ENCODE measurements at regions not wholly inside any gene's neighbourhood (a gene's known extent, or its start where the extent isn't known, plus 50 kb on each side); places are given as distances from the start of the nearest gene placed in this dataset.
A peak's percentile ranks its signal among the peaks of the same experiment; 100 is the strongest.

- no peak for DNase-seq
Observed at GRCh38 chr5:74953937-74954720, 87.9 kb upstream of the FAM169A start.

DNA sequence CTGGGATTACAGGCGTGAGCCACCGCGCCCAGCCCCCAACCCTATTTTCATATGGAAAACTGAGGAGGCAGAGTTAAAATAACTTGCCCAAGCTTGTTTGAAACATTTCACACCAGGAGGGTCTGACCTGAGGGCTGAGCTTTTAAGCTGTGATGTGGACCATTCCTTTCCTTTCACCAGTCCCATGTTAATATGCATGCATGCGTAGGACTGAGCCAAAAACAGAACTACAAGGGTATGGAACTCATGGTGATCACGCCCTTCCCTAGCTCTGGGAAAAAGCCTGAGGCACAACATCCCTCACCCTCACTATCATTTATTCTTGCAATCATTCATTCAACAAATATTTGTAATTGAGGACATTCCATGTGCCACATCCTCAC lies 87.4 kb upstream of the FAM169A start:
- no peak for DNase-seq

GRCh38 chr5:74952406-74952805 lies 86.2 kb upstream of the FAM169A start:
- no peak for DNase-seq

DNA sequence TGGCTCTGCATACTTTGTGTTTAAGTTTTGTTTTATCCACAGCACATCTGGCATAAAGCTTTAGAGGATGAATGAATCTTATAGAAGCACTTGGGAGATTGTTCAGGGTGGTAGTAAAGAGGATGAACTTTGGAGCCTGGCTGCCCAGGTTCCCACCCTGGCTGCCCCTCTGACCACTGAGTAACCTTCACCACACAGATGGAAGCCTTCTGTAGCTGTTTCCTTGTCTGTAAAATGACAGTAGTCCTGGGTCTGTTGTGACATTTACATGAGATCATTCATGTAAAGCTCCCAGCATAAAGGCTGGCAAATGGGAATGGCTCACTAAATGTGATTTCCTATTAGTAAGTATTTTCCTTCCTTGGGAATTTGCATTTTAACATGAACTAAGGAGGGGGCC lies 85.7 kb upstream of the FAM169A start:
- no peak for DNase-seq

GRCh38 chr5:74950836-74951515 lies 84.8 kb upstream of the FAM169A start:
- DNase-seq, result no peak

GRCh38 chr5:74949976-74950375 lies 83.8 kb upstream of the FAM169A start:
- DNase-seq, result no peak

DNA sequence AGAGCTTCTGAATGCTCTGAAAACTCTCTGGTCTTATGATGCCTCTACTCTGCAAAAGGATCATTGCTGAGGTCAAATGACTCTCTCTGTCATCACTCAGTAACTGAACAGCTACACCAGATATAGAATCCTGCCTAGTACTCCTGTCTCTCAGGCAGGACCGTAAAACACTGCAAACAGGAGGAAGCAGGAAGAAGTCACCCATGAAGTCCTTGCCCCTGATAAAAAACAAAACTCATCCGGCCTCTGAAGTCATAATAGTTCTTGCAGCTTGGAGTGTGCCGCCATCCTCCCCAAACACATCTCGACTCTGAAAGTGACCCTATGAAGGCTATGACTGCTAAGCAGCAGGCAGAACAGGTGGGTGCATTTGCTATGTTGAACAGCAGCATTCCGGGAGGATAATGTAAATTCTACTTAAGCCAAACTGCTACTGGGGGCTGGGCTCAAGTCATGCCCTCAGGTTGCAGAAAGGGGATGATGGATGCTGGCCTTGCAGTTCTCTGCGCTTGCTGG lies 81.9 kb upstream of the FAM169A start:
- DNase-seq, result no peak

DNA sequence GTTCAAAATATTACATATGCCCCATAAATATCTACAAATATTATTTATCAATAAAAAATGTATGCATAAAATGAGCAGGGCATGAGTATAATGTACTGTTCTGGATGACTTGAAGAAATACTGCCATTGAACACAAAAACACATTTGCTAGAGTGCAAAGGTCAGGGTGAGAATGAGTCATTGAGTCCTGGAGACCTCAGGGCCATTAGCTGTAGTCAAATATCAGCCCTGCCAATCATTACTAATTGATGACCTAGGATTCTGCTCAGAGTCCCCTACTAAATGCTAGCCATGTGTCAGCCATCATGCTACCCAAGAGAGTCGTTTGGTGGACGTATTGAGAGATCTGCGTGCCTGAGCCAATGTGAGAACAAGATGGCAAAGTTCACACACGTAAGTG lies 80.3 kb upstream of the FAM169A start:
- DNase-seq, result no peak

- no peak for DNase-seq
Observed at GRCh38 chr5:74945561-74946165, 79.5 kb upstream of the FAM169A start.

DNA sequence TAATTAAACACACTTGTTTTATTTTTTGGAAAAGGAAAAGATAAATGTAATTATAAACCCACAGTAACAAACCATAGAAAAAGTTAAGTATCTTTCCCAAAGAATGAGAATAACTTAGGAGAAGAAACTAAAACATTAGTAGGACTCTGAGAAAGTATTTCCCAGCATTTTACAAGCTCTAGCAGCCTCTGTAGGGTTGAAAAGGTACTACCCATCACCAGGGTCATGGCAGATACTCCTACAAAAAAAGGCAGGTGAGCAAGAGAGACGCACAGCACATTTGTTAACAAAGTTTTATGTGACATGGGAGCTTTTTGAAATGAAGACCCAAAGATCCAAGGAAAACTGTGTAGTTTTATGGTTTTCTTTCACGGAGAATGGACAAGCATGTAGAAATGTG lies 77.7 kb upstream of the FAM169A start:
- peak in 1 of 2 experiments; percentile 12 for DNase-seq

DNA sequence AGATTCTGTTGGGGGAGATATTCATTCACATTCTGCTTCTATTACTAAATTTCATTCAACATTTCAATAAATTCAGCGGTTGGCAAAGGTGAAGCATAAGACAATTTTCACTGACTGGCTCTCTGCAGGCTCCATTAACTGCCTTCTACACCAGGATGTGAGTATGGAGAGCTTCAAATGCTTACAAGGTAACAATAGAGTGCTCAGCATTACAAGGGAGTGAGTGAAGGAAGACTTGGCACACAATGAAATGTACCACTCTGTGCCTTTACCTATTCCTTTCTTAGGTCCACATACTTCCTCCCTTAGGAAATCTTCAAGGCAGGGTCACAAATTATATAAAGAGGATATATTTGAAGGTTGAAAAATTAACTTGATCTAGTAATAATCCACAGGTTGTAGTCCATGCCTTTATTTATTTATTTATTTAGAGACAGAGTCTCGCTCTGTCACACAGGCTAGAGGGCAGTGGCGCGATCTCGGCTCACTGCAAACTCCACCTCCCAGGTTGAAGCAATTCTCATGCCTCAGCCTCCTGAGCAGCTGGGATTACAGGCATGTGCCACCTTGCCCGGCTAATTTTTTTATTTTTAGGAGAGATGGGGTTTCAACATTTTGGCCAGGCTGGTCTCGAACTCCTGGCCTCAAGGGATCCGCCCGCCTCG lies 76.6 kb upstream of the FAM169A start:
- no peak for DNase-seq

DNA sequence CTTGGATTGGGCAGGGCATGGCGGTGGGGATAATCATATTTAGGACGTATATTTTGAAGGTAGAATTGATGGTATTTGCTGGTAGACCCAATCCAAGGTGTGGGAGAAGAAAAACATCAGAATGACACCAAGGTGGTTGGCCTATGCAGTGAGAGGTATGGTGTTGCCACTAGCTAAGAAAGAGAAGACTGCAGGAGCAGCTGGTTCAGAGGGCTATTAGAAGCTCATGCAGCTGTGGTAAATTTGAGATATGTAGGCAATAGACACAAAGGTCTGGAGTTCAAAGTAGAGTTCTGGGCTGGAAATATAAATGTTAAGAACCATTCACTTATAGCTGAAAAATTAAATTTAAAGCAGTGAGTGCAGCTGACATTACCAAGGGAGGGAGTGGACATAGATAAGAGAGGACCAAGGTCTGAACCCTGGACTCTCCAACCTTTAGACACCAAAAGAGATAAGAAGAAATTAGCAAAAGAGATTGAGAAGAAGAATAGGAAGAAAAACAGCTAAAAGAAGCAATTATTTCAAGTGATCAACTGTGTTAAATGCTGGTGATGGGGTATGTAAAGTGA lies 74.7 kb upstream of the FAM169A start:
- no peak for DNase-seq

DNA sequence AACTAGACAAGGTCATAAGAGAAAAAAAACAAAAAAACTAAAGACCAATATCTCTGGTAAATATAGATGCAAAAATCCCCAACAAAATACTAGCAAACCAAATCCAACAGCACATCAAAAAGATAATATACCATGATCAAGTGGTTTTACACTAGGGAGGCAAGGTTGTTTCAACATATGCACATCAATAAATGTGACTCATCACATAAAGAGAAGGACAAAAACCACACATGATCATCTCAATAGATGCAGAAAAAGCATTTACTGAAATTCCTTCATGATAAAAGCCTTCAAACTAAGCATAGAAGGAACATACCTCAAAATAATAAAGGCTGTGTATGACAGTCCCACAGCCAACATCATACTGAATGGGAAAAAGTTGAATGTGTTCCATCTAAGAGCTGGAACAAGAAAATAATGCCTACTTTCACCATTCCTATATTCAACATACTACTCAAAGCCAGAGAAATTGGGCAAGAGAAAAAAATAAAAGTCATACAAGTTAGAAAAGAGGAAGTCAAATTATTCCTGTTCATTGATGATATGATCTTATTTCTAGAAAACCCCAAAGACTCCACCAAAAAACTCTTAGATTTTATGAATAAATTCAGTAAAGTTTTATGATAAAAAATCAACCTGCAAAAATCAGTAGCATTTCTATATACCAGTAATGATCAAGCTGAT lies 72.2 kb upstream of the FAM169A start:
- DNase-seq, result no peak

DNA sequence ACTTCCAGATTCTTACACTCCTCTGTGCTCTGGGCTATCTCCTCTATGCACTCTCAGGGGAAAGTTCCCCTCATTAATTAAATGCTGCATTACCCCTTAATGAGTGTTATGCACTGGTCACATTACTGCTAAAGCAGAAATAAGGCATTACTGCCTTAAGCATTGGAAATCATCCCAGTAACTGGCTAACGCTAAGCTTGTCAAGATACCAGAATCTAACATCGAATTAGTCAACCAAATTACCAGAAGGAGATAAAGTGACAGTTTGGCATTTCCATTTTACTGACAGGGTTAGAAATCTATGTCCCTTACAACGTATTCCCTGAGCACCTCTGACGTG lies 69.5 kb upstream of the FAM169A start:
- no peak for DNase-seq

- DNase-seq, result no peak
Observed at GRCh38 chr5:74934949-74935751, 69.0 kb upstream of the FAM169A start.

- DNase-seq, result no peak
Observed at GRCh38 chr5:74927336-74927735, 61.1 kb upstream of the FAM169A start.

DNA sequence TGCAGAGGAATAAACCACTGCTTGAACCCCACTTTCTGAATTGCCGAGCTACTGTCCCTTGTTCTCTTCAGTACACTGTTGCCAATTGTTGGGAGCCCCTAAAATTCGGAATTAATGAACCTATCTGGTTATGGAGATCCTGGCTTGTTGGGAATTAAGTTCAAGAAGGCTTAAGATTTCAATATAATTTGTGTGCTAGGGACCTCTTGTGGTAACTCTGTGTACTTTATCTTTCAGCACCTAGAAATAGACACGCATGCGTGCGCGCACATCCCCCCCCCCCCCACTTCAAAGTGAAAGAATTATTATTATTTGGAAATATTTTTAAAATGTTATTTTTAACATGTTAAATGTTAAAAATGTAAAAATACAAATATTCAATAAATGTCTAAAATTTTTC lies 53.3 kb upstream of the FAM169A start:
- DNase-seq, result peak in 1 of 2 experiments; percentile 50

DNA sequence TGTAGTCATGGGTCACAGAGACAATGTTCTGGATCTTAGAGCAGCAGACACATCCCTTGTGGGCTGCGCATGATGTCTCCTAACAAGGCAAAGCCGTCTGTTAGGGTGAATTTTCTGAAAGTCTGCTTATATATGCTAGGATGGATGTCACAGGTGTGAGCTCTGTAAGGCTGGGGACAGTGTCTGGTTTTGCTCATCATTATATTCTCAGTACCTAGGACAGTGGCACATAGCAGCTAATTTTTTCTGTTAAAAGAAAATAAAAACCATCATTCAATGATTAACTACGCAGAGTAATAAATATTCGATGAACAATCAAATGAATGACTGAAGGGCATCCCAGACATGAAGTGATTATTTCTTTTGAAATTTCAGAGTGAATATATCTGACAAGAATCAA lies 52.9 kb upstream of the FAM169A start:
- no peak for DNase-seq

DNA sequence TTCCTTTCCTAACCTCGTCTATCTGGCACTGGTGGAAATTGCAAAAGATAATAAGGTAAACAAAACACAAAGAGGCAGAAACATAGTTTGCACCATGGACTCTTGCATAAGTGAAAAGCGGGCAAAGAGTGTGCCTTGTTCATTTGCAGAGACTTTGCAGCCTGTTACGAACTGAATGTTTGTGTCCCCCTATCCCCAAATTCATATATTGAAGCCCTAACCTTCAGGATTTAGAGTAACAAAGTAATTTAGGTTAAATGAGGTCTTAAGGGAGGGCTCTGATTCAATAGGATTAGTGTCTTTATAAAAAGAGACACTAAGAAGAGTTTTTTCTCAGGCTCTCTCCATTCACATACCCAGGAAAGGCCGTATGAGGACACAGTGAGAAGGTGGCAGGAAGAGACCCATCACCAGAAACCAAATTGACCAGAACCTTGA lies 52.1 kb upstream of the FAM169A start:
- no peak for DNase-seq

DNA sequence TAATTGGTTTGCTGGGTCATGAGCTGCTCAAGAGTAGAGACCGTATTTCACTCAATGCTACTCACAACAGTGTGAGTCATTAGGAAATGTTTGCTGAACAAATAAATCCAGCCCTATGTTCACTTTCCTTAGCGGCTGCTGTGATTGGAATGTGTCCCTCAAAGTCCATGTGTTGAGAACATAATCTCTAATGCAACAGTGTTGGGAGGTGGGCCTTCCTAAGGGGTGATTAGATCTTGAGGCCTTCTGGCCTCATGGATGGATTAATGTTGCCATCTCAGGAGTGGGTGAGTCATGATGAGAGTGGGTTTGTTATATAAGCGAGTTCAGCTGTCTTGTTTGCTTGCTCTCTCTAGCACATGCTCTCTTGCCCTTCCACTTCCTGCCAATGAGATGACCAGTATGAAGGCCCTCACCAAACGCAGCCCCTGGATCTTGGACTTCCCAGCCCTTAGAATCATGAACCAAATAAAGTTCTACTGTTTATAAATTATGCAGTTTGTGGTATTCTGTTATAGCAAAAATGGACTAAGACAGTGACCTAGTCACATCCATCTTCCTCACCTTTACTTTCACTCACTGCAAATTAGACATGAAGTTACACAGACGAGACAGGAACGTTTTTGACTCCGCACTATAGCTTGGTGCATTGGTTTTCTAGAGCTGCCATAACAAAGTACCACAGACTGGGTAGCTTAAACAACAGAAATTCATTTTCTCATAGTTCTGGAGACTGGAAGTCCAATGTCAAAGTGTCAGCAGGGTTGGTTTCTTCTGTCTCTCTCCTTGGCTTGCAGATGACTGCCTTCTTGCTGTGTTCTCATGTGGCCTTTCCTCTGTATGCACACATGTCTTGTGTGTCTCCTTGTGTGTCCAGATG lies 50.9 kb upstream of the FAM169A start:
- DNase-seq, result no peak
